Gastroesophageal sphincter (tissue), 4 donors: ENCODE measurements at regions not wholly inside any gene's neighbourhood (a gene's known extent, or its start where the extent isn't known, plus 50 kb on each side); places are given as distances from the start of the nearest gene placed in this dataset.
"Not testable (repeated sequence)": the region's sequence is repeated elsewhere in the genome, so short reads cannot be mapped to it uniquely, and the experiment has no call there.

Experiments
- ATAC-seq: fragments of 150-250 bp; one replicate; pipeline ENCODE4 v1.9.1; 2016; ENCODE audit warnings: mild to moderate bottlenecking, moderate library complexity
- H3K27ac ChIP-seq, 4 donors: fragments of 200-600 bp; sonication (generic) in 3 of 4; 1 replicate in 3 of 4; 2 replicates in 1 of 4; pipeline ENCODE4 v1.5.1; 2016 to 2019
- H3K27me3 ChIP-seq: fragments of 200-600 bp; sonication (generic); one replicate; pipeline ENCODE4 v1.5.1; 2019
- H3K36me3 ChIP-seq, 2 donors: fragments of 200-600 bp; sonication (generic); one replicate each; pipeline ENCODE4 v1.5.1; 2019; ENCODE audit warnings: control low read depth in 1 of 2
- H3K4me1 ChIP-seq, 3 donors: fragments of 200-600 bp; sonication (generic); 1 replicate in 2 of 3; 2 replicates in 1 of 3; pipeline ENCODE4 v1.5.1; 2016 to 2019; ENCODE audit warnings: control low read depth in 2 of 3
- H3K4me3 ChIP-seq, 2 donors: fragments of 200-600 bp; sonication (generic); one replicate each; pipeline ENCODE4 v1.5.1; 2019; ENCODE audit warnings: mild to moderate bottlenecking in 1 of 2, moderate library complexity in 1 of 2
- H3K9me3 ChIP-seq, 3 donors: fragments of 200-600 bp; sonication (generic); one replicate each; pipeline ENCODE4 v1.5.1; 2017 to 2019; ENCODE audit warnings: control low read depth in 2 of 3
- CTCF ChIP-seq, 4 experiments: fragments of 200-600 bp in 2 of 4; fragments of 450-650 bp in 2 of 4; sonication (generic) in 1 of 4; IDR thresholded peaks; one replicate each; pipeline ENCODE4 v1.5.1; 2017 to 2019; ENCODE audit warnings: antibody characterized with exemption in 4 of 4, mild to moderate bottlenecking in 2 of 4, moderate library complexity in 2 of 4
- EP300 ChIP-seq: sonication (generic); formaldehyde crosslinking; IDR thresholded peaks from one replicate; pipeline ENCODE4 v1.6.1; 2017; ENCODE audit warnings: antibody characterized with exemption, mild to moderate bottlenecking
- POLR2A ChIP-seq, 2 donors: fragments of 450-650 bp; IDR thresholded peaks; one replicate each; pipeline ENCODE4 v1.6.1; 2017; ENCODE audit warnings: antibody characterized with exemption in 2 of 2, mild to moderate bottlenecking in 2 of 2, moderate library complexity in 1 of 2
- POLR2AphosphoS5 ChIP-seq: sonication (generic); formaldehyde crosslinking; IDR thresholded peaks from one replicate; pipeline ENCODE4 v1.6.1; 2017; ENCODE audit warnings: antibody characterized with exemption
- WGBS, 2 donors: methylation state at CpG; one replicate each; pipeline ENCODE4 v1.1.5; 2018; ENCODE audit warnings: low coverage in 1 of 2; 5-methylcytosine and 5-hydroxymethylcytosine counted together

GRCh38 chr20:16821211-16822089 is 73.3 kb downstream of the OTOR start:
- H3K27me3 ChIP-seq = peaks cover 8% of the 10 kb centered on the region
- no peak overlapping the region for H3K4me3 ChIP-seq
- no peaks in the 10 kb centered on the region for H3K36me3 ChIP-seq
- no peak overlapping the region for H3K27ac ChIP-seq
- no peaks in the 10 kb centered on the region for H3K4me1 ChIP-seq
- 31 to 64% methylated on average over 5 to 7 of the region's 10 CpGs for WGBS, 2 donors
- TF ChIP-seq CTCF (IDR thresholded peaks at IDR 0.05) = peak in 2 of 4 experiments; percentile 28 to 59
- TF ChIP-seq POLR2AphosphoS5 = no peak
- ATAC-seq = no peak
- H3K9me3 ChIP-seq = peaks cover 0 to 7% (median 0%) of the 10 kb centered on the region in 3 donors

GRCh38 chr20:16824664-16825063 is 76.5 kb downstream of the OTOR start:
- H3K36me3 ChIP-seq = no peaks in the 10 kb centered on the region
- no peak overlapping the region for H3K4me3 ChIP-seq
- no peaks in the 10 kb centered on the region for H3K4me1 ChIP-seq
- no peak overlapping the region for H3K27ac ChIP-seq
- peaks cover 0 to 7% (median 0%) of the 10 kb centered on the region in 3 donors for H3K9me3 ChIP-seq
- TF ChIP-seq CTCF (IDR thresholded peaks at IDR 0.05) = no peak
- TF ChIP-seq EP300 = no peak
- TF ChIP-seq POLR2A (IDR thresholded peaks at IDR 0.05) = no peak
- no peak for TF ChIP-seq POLR2AphosphoS5
- 45 to 89% methylated on average over 1 of the region's 1 CpG for WGBS, 2 donors
- peaks cover 6% of the 10 kb centered on the region for H3K27me3 ChIP-seq
- ATAC-seq = no peak

GRCh38 chr20:16828666-16829305 is 80.6 kb downstream of the OTOR start:
- Histone ChIP-seq H3K27ac (no peak overlapping the region), H3K9me3 (peaks cover 0 to 7% (median 0%) of the 10 kb centered on the region in 3 donors), H3K36me3 (no peaks in the 10 kb centered on the region), H3K27me3 (no peaks in the 10 kb centered on the region), H3K4me3 (no peak overlapping the region), H3K4me1 (no peaks in the 10 kb centered on the region)
- no peak for ATAC-seq
- TF ChIP-seq POLR2A (IDR thresholded peaks at IDR 0.05) (no peak), POLR2AphosphoS5 (no peak), EP300 (no peak), CTCF (IDR thresholded peaks at IDR 0.05) (no peak)
- 45 to 68% methylated on average over 4 of the region's 4 CpGs for WGBS, 2 donors

GRCh38 chr20:16835690-16836089 is 87.5 kb downstream of the OTOR start:
- not testable (repeated sequence) for H3K4me1 ChIP-seq, H3K4me3 ChIP-seq, ATAC-seq, H3K36me3 ChIP-seq, H3K9me3 ChIP-seq, H3K27ac ChIP-seq, H3K27me3 ChIP-seq

GRCh38 chr20:16842486-16843120 is 94.4 kb downstream of the OTOR start:
- Histone ChIP-seq H3K27me3 (no peaks in the 10 kb centered on the region), H3K27ac (no peak overlapping the region), H3K9me3 (no peaks in the 10 kb centered on the region), H3K4me3 (no peak overlapping the region), H3K4me1 (no peaks in the 10 kb centered on the region), H3K36me3 (no peaks in the 10 kb centered on the region)
- 48 to 69% methylated on average over 2 of the region's 2 CpGs for WGBS, 2 donors
- no peak for ATAC-seq
- TF ChIP-seq POLR2AphosphoS5 (no peak), POLR2A (IDR thresholded peaks at IDR 0.05) (no peak), EP300 (no peak), CTCF (IDR thresholded peaks at IDR 0.05) (no peak)
